WTC11 (cell line): ENCODE measurements at regions not wholly inside any gene's neighbourhood (a gene's known extent, or its start where the extent isn't known, plus 50 kb on each side); places are given as distances from the start of the nearest gene placed in this dataset.
A peak's percentile ranks its signal among the peaks of the same experiment; 100 is the strongest.

ENCODE experiments used
- ATAC-seq: fragments of 200-7000 bp; cut with Tn5 transposase; 2 replicates; pipeline ENCODE4 v1.10.0; 2021; ENCODE audit warnings: mild to moderate bottlenecking, moderate library complexity
- CTCF ChIA-PET: fragments of 300-600 bp; sonication (Branson Sonifier 250); formaldehyde crosslinking; loops from one replicate; lab custom pipeline; 2021; ENCODE audit warnings: antibody characterized with exemption; lab: Charles Lee
- POLR2A ChIA-PET: fragments of 350-600 bp; sonication (Branson Sonifier 250); formaldehyde crosslinking; loops from one replicate; lab custom pipeline; 2021; ENCODE audit warnings: antibody characterized with exemption; lab: Charles Lee
- DNase-seq: peaks from one replicate; pipeline ENCODE4 v3.0.0; 2021; ENCODE audit warnings: low spot score
- H3K27ac Mint-ChIP-seq: 2 replicates; pipeline ENCODE4 v1.8.0; 2021; ENCODE audit warnings: mixed read lengths
- H3K27me3 Mint-ChIP-seq: 2 replicates; pipeline ENCODE4 v1.8.0; 2021; ENCODE audit warnings: low read depth, mild to moderate bottlenecking, moderate library complexity, mixed read lengths
- H3K36me3 Mint-ChIP-seq: 2 replicates; pipeline ENCODE4 v1.8.0; 2021; ENCODE audit warnings: mixed read lengths
- H3K4me1 Mint-ChIP-seq: 2 replicates; pipeline ENCODE4 v1.8.0; 2022; ENCODE audit warnings: mixed read lengths
- H3K4me3 Mint-ChIP-seq: 2 replicates; pipeline ENCODE4 v1.8.0; 2021; ENCODE audit warnings: mild to moderate bottlenecking, moderate library complexity, mixed read lengths
- H3K9me3 Mint-ChIP-seq: 2 replicates; pipeline ENCODE4 v1.8.0; 2021; ENCODE audit warnings: mixed read lengths
- CREB1 ChIP-seq: sonication (generic); formaldehyde crosslinking; IDR thresholded peaks from 2 replicates; pipeline ENCODE4 v1.8.0; 2023; ENCODE audit warnings: mild to moderate bottlenecking, missing genetic modification reagents
- CTCF ChIP-seq: fragments of 200-600 bp; IDR thresholded peaks from 2 replicates; pipeline ENCODE4 v1.8.0; 2022; ENCODE audit warnings: antibody characterized with exemption
- ERG ChIP-seq: fragments of 250-450 bp; sonication (Bioruptor Pico); IDR thresholded peaks from 2 replicates; pipeline ENCODE4 v1.8.0; 2021; ENCODE audit warnings: mild to moderate bottlenecking
- ETV6 ChIP-seq: sonication (generic); formaldehyde crosslinking; IDR thresholded peaks from 2 replicates; pipeline ENCODE4 v1.8.1; 2022; ENCODE audit warnings: mild to moderate bottlenecking, missing genetic modification reagents
- GRHL2 ChIP-seq: fragments of 250-450 bp; sonication (Bioruptor Pico); IDR thresholded peaks from 2 replicates; pipeline ENCODE4 v1.8.0; 2022; ENCODE audit warnings: mild to moderate bottlenecking, moderate library complexity; ENCODE audit not compliant: insufficient replicate concordance, severe bottlenecking
- MLX ChIP-seq: sonication (generic); formaldehyde crosslinking; IDR thresholded peaks from 2 replicates; pipeline ENCODE4 v1.8.1; 2023; ENCODE audit warnings: mild to moderate bottlenecking, missing genetic modification reagents, moderate library complexity
- MYBL2 ChIP-seq: sonication (generic); formaldehyde crosslinking; IDR thresholded peaks from 2 replicates; pipeline ENCODE4 v1.8.1; 2023; ENCODE audit warnings: mild to moderate bottlenecking, moderate library complexity, missing genetic modification reagents
- NR2C2 ChIP-seq: sonication (generic); formaldehyde crosslinking; IDR thresholded peaks from 2 replicates; pipeline ENCODE4 v1.8.0; 2022; ENCODE audit warnings: mild to moderate bottlenecking, missing genetic modification reagents
- NR3C1 ChIP-seq: sonication (generic); formaldehyde crosslinking; conservative IDR thresholded peaks from 2 replicates; pipeline ENCODE4 v1.8.1; 2023; ENCODE audit warnings: low read depth, mild to moderate bottlenecking, missing genetic modification reagents
- RELA ChIP-seq: sonication (generic); formaldehyde crosslinking; IDR thresholded peaks from 2 replicates; pipeline ENCODE4 v1.8.1; 2022; ENCODE audit warnings: missing genetic modification reagents, mild to moderate bottlenecking, borderline replicate concordance
- RORB ChIP-seq: fragments of 250-450 bp; sonication (Bioruptor Pico); IDR thresholded peaks from 2 replicates; pipeline ENCODE4 v1.9.0; 2021; ENCODE audit warnings: mild to moderate bottlenecking
- SP1 ChIP-seq: sonication (generic); formaldehyde crosslinking; conservative IDR thresholded peaks from 2 replicates; pipeline ENCODE4 v1.8.1; 2022; ENCODE audit warnings: missing genetic modification reagents
- TP53 ChIP-seq: sonication (generic); formaldehyde crosslinking; IDR thresholded peaks from 2 replicates; pipeline ENCODE4 v1.8.1; 2023; ENCODE audit warnings: mild to moderate bottlenecking, missing genetic modification reagents
- ZBTB21 ChIP-seq: sonication (generic); formaldehyde crosslinking; IDR thresholded peaks from 2 replicates; pipeline ENCODE4 v1.8.1; 2023; ENCODE audit warnings: mild to moderate bottlenecking, missing genetic modification reagents, borderline replicate concordance
- ZNF121 ChIP-seq: sonication (generic); formaldehyde crosslinking; IDR thresholded peaks from 2 replicates; pipeline ENCODE4 v1.8.0; 2023; ENCODE audit warnings: missing genetic modification reagents
- ZNF232 ChIP-seq: sonication (generic); formaldehyde crosslinking; IDR thresholded peaks from 2 replicates; pipeline ENCODE4 v1.8.0; 2022; ENCODE audit warnings: mild to moderate bottlenecking, missing genetic modification reagents
- ZNF423 ChIP-seq: fragments of 250-450 bp; sonication (Bioruptor Pico); IDR thresholded peaks from 2 replicates; pipeline ENCODE4 v2.1.2; 2022; ENCODE audit warnings: mild to moderate bottlenecking, moderate library complexity
- ZNF671 ChIP-seq: fragments of 250-450 bp; sonication (Bioruptor Pico); IDR thresholded peaks from 2 replicates; pipeline ENCODE4 v1.8.0; 2021; ENCODE audit warnings: mild to moderate bottlenecking
- TF ChIP-seq, protein P1 (sequence below): sonication (generic); formaldehyde crosslinking; IDR thresholded peaks from 2 replicates; pipeline ENCODE4 v1.8.1; 2023; ENCODE audit warnings: mild to moderate bottlenecking, missing genetic modification reagents, borderline replicate concordance

- peaks cover 6% of the 10 kb centered on the region; the same call in 1 of the 2 replicates for H3K9me3 Mint-ChIP-seq
- no peaks in the 10 kb centered on the region for H3K27me3 Mint-ChIP-seq
- no peak for ATAC-seq
- no peak overlapping the region for H3K27ac Mint-ChIP-seq
- H3K36me3 Mint-ChIP-seq = no peaks in the 10 kb centered on the region
- H3K4me3 Mint-ChIP-seq = no peak overlapping the region
- H3K4me1 Mint-ChIP-seq = peaks cover 25% of the 10 kb centered on the region
- ChIA-PET POLR2A (no interaction called here), CTCF (interaction anchor here (0.5 to 1.0 kb wide), 2 partner anchors 217 to 901 kb away, joined by 3 to 4 read pairs; no protein-coding TSS in a partner anchor)
- TF ChIP-seq ZBTB21 (CRISPR knock-in tag) (no peak), ZNF121 (CRISPR knock-in tag) (no peak), RELA (no peak), CTCF (no peak), RORB (CRISPR knock-in tag) (no peak), NR2C2 (CRISPR knock-in tag) (no peak), ETV6 (CRISPR knock-in tag) (no peak), SP1 (CRISPR knock-in tag) (no peak), NR3C1 (CRISPR knock-in tag) (no peak), ERG (CRISPR knock-in tag) (no peak), GRHL2 (CRISPR knock-in tag) (no peak), ZNF423 (CRISPR knock-in tag) (no peak), ZNF671 (CRISPR knock-in tag) (no peak), MYBL2 (CRISPR knock-in tag) (no peak), CREB1 (CRISPR knock-in tag) (no peak), MLX (no peak), ZNF232 (no peak)
- TF ChIP-seq, protein P1, sequence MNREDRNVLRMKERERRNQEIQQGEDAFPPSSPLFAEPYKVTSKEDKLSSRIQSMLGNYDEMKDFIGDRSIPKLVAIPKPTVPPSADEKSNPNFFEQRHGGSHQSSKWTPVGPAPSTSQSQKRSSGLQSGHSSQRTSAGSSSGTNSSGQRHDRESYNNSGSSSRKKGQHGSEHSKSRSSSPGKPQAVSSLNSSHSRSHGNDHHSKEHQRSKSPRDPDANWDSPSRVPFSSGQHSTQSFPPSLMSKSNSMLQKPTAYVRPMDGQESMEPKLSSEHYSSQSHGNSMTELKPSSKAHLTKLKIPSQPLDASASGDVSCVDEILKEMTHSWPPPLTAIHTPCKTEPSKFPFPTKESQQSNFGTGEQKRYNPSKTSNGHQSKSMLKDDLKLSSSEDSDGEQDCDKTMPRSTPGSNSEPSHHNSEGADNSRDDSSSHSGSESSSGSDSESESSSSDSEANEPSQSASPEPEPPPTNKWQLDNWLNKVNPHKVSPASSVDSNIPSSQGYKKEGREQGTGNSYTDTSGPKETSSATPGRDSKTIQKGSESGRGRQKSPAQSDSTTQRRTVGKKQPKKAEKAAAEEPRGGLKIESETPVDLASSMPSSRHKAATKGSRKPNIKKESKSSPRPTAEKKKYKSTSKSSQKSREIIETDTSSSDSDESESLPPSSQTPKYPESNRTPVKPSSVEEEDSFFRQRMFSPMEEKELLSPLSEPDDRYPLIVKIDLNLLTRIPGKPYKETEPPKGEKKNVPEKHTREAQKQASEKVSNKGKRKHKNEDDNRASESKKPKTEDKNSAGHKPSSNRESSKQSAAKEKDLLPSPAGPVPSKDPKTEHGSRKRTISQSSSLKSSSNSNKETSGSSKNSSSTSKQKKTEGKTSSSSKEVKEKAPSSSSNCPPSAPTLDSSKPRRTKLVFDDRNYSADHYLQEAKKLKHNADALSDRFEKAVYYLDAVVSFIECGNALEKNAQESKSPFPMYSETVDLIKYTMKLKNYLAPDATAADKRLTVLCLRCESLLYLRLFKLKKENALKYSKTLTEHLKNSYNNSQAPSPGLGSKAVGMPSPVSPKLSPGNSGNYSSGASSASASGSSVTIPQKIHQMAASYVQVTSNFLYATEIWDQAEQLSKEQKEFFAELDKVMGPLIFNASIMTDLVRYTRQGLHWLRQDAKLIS (CRISPR knock-in tag) = no peak
- DNase-seq = no peak
Observed at GRCh38 chr1:91616712-91617111, 116.1 kb downstream of the CDC7 start.

- DNase-seq (peak; percentile 67), ATAC-seq (peak; percentile 94)
- CTCF ChIA-PET = interaction anchor here (1.0 to 1.3 kb wide), 3 partner anchors 122 to 247 kb away, joined by 3 to 4 read pairs (median 3); no protein-coding TSS in a partner anchor
- H3K36me3 Mint-ChIP-seq = no peaks in the 10 kb centered on the region
- peaks cover 6% of the 10 kb centered on the region; the same call in 1 of the 2 replicates for H3K9me3 Mint-ChIP-seq
- peaks cover 21% of the 10 kb centered on the region for H3K4me1 Mint-ChIP-seq
- H3K27me3 Mint-ChIP-seq = no peaks in the 10 kb centered on the region
- POLR2A ChIA-PET = interaction anchor here (1.0 kb wide), 1 partner anchor 28 kb away, joined by 3 read pairs; no protein-coding TSS in a partner anchor
- no peak overlapping the region for H3K27ac Mint-ChIP-seq
- TF ChIP-seq ZNF423 (CRISPR knock-in tag) (peak; percentile 91), TP53 (no peak)
- H3K4me3 Mint-ChIP-seq = no peak overlapping the region
Observed at GRCh38 chr1:91617285-91617765, 116.7 kb downstream of the CDC7 start.
